HepG2 (cell line): ENCODE measurements at regions not wholly inside any gene's neighbourhood (a gene's known extent, or its start where the extent isn't known, plus 50 kb on each side); places are given as distances from the start of the nearest gene placed in this dataset.

ENCODE experiments used
- ATAC-seq: fragments of 200-7000 bp; cut with Tn5 transposase; 3 replicates; pipeline ENCODE4 v1.9.1; 2020; ENCODE audit warnings: mild to moderate bottlenecking, moderate library complexity
- BruUV-seq: library from RNA; stranded (reverse); fragments of 400-500 nt; replicated peaks from 2 replicates; lab custom pipeline; 2021; lab: Mats Ljungman, UMichigan
- CTCF ChIA-PET: fragments of 300-600 bp; formaldehyde crosslinking; extraction: SDS; loops from one replicate; lab custom pipeline; 2021; ENCODE audit warnings: low total read pairs, inconsistent platforms, low intra/inter-chr PET ratio; lab: Yijun Ruan, JAX
- POLR2A ChIA-PET: fragments of 350-600 bp; sonication (Branson Sonifier 250); formaldehyde crosslinking; loops from one replicate; lab custom pipeline; 2020; ENCODE audit warnings: antibody characterized with exemption, inconsistent platforms; lab: Yijun Ruan, JAX
- DNase-seq: peaks from one replicate; pipeline ENCODE4 v3.0.0-alpha.2; 2015; ENCODE audit warnings: low spot score
- FAIRE-seq: peaks from 3 replicates; lab custom pipeline; 2011; peaks lifted over from hg19 to GRCh38; lab: Jason Lieb, UNC
- H2AFZ ChIP-seq: one replicate; pipeline ENCODE4 v1.6.1; 2011; ENCODE audit warnings: low read length, inconsistent platforms
- H3K27ac ChIP-seq: fragments of 300-600 bp; 3 replicates; pipeline ENCODE4 v1.8.0; 2011; ENCODE audit warnings: mixed run types, mild to moderate bottlenecking, mixed read lengths, low read length, inconsistent platforms; ENCODE audit not compliant: insufficient read depth; ENCODE audit errors: extremely low read length
- H3K27me3 ChIP-seq, 2 experiments: fragments of 200-600 bp in 1 of 2; 2 replicates in 1 of 2; 3 replicates in 1 of 2; pipeline versions ENCODE4 v1.6.0 to v1.8.0; 2011; ENCODE audit warnings: low read length in 2 of 2, mild to moderate bottlenecking in 2 of 2, moderate library complexity in 2 of 2, inconsistent platforms in 1 of 2; ENCODE audit not compliant: insufficient read depth in 2 of 2, control insufficient read depth in 1 of 2
- H3K36me3 ChIP-seq, 2 experiments: fragments of 200-600 bp in 1 of 2; replicated peaks in 1 of 2; 2 replicates in 1 of 2; 3 replicates in 1 of 2; pipeline versions ENCODE4 v1.5.1 to v1.8.0; 2011; ENCODE audit warnings: low read length in 2 of 2, inconsistent platforms in 1 of 2; ENCODE audit not compliant: insufficient read depth in 2 of 2, control insufficient read depth in 1 of 2
- H3K4me1 ChIP-seq: 2 replicates; pipeline ENCODE4 v1.5.1; 2012; ENCODE audit warnings: low read length, inconsistent platforms; ENCODE audit not compliant: insufficient read depth
- H3K4me2 ChIP-seq: 2 replicates; pipeline ENCODE4 v1.6.0; 2011; ENCODE audit warnings: low read depth, low read length, inconsistent platforms
- H3K4me3 ChIP-seq, 3 experiments: fragments of 200-600 bp in 1 of 3; sonication (generic), shearing (Covaris generic) in 1 of 3; replicated peaks in 1 of 3; 2 replicates each; pipeline ENCODE4 v1.5.1; 2011 to 2016; ENCODE audit warnings: low read length in 3 of 3, inconsistent platforms in 2 of 3, low read depth in 2 of 3, mild to moderate bottlenecking in 2 of 3, control low read depth in 1 of 3, mixed read lengths in 1 of 3; ENCODE audit not compliant: insufficient read depth in 1 of 3
- H3K79me2 ChIP-seq: one replicate; pipeline ENCODE4 v1.6.1; 2011; ENCODE audit warnings: low read length, inconsistent platforms; ENCODE audit not compliant: insufficient read depth
- H3K9ac ChIP-seq: 2 replicates; pipeline ENCODE4 v1.6.0; 2011; ENCODE audit warnings: mild to moderate bottlenecking, low read depth, low read length, inconsistent platforms; ENCODE audit not compliant: insufficient read depth
- H3K9me3 ChIP-seq: 2 replicates; pipeline ENCODE4 v1.5.1; 2012; ENCODE audit warnings: mild to moderate bottlenecking, low read length
- H4K20me1 ChIP-seq: 2 replicates; pipeline ENCODE4 v1.6.0; 2011; ENCODE audit warnings: inconsistent platforms, mild to moderate bottlenecking, low read length, moderate library complexity; ENCODE audit not compliant: insufficient read depth
- DDIT3 ChIP-seq: sonication (generic); formaldehyde crosslinking; IDR thresholded peaks from 2 replicates; pipeline ENCODE4 v1.4.0; 2020; ENCODE audit warnings: mild to moderate bottlenecking, missing genetic modification reagents
- USF2 ChIP-seq, 2 experiments: sonication (generic) in 1 of 2; formaldehyde crosslinking in 1 of 2; IDR thresholded peaks; 2 replicates each; pipeline versions ENCODE4 v1.5.1 to v1.6.1; 2011 to 2020; ENCODE audit warnings: borderline replicate concordance in 1 of 2, low read depth in 1 of 2, low read length in 1 of 2, mild to moderate bottlenecking in 1 of 2, missing genetic modification reagents in 1 of 2, moderate library complexity in 1 of 2
- ZNF318 ChIP-seq: sonication (generic); formaldehyde crosslinking; IDR thresholded peaks from 2 replicates; pipeline ENCODE4 v1.4.0; 2020; ENCODE audit warnings: mild to moderate bottlenecking, missing genetic modification reagents
- ZNF468 ChIP-seq: sonication (generic); formaldehyde crosslinking; IDR thresholded peaks from 2 replicates; pipeline ENCODE4 v1.8.0; 2022; ENCODE audit warnings: mild to moderate bottlenecking, moderate library complexity, missing genetic modification reagents
- WGBS: methylation state at CpG from one replicate; pipeline ENCODE4 v1.1.6; 2017; ENCODE audit warnings: low lambda C conversion rate; 5-methylcytosine and 5-hydroxymethylcytosine counted together
- in situ Hi-C: cut with HindIII; loops from 2 replicates; pipeline ENCODE4 v1.10.0; 2017; ENCODE audit warnings: low pct_unique_long_range_greater_than_20kb; ENCODE audit not compliant: extremely low pct_ligation_motif_present
- intact Hi-C: fragments of 100-400 bp; cut with micrococcal nuclease; formaldehyde crosslinking; loops from one replicate; pipeline ENCODE4 v1.10.0; 2022; ENCODE audit not compliant: unreplicated experiment

- WGBS, result 1% methylated on average over 6 of the region's 6 CpGs
- POLR2A ChIA-PET, result no interaction called here
- Histone ChIP-seq H3K4me3 (no peak overlapping the region), H3K36me3 (no peaks in the 10 kb centered on the region), H3K4me1 (no peaks in the 10 kb centered on the region), H3K27ac (no peak overlapping the region), H3K9ac (no peak overlapping the region), H4K20me1 (no peaks in the 10 kb centered on the region), H3K9me3 (no peaks in the 10 kb centered on the region), H2AFZ (no peak overlapping the region), H3K79me2 (no peaks in the 10 kb centered on the region), H3K4me2 (no peak overlapping the region), H3K27me3 (peaks cover 2 to 4% of the 10 kb centered on the region in 2 experiments; a peak in 2 of 5 replicates)
- intact Hi-C loops, result no loop called here
- CTCF ChIA-PET, result no interaction called here
- TF ChIP-seq ZNF468 (CRISPR knock-in tag) (no peak), ZNF318 (CRISPR knock-in tag) (no peak), DDIT3 (no peak), USF2 (IDR thresholded peaks at IDR 0.05; ENCODE audit: low read depth, low read length) (no peak), USF2 (CRISPR knock-in tag; IDR thresholded peaks at IDR 0.05; ENCODE audit: borderline replicate concordance) (no peak)
- no peak for ATAC-seq
- no peak for FAIRE-seq
- in situ Hi-C loops, result no loop called here
- no peak for DNase-seq
- no TSS peak for BruUV-seq
These were observed 371.7 kb upstream of the IRX2 start for GRCh38 chr5:3122985-3123762.
